ENCODE measurements at regions not wholly inside any gene's neighbourhood (a gene's known extent, or its start where the extent isn't known, plus 50 kb on each side); places are given as distances from the start of the nearest gene placed in this dataset.
"Not testable (repeated sequence)": the region's sequence is repeated elsewhere in the genome, so short reads cannot be mapped to it uniquely, and the experiment has no call there.

DNA sequence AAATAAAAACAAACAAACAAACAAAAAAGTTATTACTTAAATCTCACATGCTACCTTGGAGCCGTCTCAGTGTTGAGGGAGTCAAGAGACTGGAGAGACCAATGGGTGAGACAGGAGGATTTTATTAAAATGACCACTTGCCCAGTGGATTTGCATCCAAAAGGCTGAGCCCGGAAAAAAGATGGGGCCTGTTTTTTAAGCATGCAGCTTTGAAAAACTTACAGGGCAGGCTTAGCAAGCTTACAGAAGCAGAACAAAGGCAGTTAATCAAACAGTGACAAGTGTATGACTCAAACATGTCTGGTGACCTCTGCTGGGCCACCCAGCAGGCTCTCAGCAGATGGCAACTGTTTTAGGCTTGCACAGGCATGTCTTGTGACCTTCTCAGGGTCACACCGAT is 82.5 kb downstream of the POTEH start:
- not testable (repeated sequence) for DNase-seq

- DNase-seq, result not testable (repeated sequence)
Observed at GRCh38 chr22:15775118-15775517, 85.3 kb downstream of the POTEH start.

- peak; percentile 78 for DNase-seq
Observed at GRCh38 chr22:15775670-15776669, 86.1 kb downstream of the POTEH start.

DNA sequence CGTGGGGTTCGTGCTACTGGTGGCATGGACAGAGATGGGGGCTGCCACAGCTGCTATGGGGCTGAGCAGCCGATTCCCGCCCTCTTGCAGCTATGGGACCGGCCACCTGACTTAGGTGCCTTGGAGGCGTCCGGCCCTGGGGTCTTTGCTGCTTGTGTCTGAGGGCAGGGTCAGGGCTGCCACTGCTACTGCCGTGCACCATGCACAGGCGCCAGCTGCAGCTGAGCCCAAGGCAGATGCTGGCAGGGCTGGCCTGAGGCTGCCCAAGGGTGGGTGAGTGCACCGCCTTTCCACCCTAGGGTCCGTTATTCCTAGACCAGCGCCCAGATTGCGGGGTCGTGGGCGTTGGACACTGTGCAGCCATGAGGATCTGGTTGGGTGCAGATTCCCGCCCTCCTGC is 86.9 kb downstream of the POTEH start:
- not testable (repeated sequence) for DNase-seq

- DNase-seq, result not testable (repeated sequence)
Observed at GRCh38 chr22:15777150-15777549, 87.3 kb downstream of the POTEH start.

GRCh38 chr22:15777557-15777956 is 87.7 kb downstream of the POTEH start:
- DNase-seq, result not testable (repeated sequence)

DNA sequence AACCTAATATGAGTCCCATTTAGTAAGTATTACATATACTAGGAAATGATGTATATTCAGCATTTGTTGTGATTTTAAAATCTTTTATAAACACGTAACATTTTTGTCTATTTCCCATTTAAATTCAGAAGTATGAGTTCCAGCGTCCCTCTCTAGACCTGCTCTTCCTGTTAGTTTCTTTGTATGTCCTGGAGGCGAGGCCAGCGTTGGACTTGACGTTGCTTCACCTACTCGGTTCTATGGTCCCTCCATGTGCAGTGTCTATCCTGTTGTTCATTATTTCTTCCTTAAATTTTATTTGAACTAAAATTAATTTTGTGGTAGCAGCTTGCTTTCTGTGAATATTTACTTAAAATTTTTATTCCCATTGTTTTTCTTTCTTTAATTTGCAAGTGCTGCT is 88.5 kb downstream of the POTEH start:
- not testable (repeated sequence) for DNase-seq

GRCh38 chr22:15781652-15782051 is 91.8 kb downstream of the POTEH start:
- not testable (repeated sequence) for DNase-seq

DNA sequence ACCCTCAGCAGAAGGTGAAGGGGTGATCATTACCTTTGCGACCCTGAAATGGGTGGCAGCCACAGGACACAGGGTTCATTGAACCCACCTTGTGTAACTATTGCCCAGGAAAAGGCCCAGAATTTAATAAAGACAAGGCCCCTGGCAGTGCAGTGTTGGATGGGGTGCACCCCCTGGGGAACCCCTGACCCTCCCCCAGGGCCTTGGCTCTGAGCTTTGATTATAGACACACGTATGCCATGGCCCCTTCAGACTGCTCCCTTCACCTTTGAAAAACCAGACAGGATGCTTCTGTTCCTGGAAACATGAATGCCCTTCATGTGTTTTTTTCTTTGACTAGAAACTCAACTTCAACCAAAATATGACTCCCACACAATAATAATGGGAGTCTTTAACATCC is 93.1 kb downstream of the POTEH start:
- DNase-seq, result not testable (repeated sequence)

DNA sequence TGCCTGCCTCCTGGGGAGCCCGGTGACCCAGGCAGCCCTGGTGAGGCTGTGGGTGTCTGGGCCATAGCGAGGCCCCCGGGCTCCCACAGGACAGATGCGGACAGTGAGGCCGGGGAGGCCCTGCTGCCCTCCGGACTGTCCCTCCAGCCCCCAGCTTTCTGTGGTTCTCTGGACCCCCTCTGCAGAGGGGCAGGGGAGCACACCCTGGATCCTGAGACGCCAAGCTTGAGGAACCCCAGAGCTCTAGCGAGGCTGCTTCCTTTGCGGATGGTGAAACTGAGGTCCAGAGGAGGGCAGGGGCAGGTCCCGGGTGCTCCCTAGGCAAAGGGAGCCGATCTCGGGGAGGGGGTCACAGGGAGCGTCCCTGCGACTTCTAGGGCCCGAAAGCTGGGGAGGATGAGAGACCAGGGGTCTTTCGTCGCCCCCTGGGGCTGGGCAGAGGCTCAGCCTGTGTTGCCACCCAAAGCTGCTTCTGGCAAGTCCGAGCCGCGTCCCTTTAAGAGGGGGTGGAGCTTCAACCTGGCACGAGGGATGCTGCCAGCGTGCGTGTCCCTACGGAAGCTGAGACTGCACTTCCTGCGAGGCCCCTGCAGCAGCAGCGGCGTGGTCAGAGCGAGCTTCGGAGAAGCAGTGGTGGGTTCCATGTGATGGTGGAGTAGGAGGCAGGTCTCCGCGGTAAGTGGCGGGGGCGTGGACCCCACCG is 94.7 kb downstream of the POTEH start:
- not testable (repeated sequence) for DNase-seq

DNA sequence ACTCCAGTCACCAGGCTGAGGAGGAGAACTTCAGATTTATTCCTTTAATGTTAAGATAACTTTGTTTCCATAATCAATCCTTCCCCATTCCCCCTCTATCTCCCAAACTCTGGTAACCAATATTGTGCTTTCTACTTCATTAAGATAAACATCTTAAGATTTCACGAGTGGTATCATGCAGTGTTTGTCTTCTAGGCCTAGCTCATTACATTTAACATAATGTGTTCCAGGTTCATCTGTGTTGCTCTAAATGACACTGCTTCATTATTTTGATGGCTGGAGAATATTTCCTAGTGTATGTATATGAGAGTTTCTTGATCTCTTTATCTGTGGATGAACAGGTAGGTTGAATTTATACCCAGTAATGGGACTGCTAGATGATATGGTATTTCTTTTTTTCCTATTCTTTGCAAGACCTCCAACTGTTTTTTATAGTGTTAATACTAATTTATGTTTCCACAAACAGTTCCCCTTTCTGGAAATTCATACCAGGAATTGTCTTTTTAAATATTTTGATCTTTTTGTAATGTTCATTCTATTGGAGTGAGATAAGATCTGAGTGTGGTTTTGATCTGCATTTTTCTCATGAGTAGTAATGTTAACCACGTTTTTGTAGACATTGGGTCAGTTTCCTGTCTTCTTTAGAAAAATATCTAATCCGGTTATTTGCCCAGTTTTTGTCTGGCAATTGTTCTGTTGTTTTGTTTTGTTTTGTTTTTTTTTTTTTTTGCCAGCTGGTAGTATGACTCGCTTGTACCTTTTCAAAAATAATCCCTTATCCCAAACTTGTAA is 97.3 kb downstream of the POTEH start:
- DNase-seq, result peak; percentile 8

- not testable (repeated sequence) for DNase-seq
Observed at GRCh38 chr22:15791557-15791956, 101.7 kb downstream of the POTEH start.

DNA sequence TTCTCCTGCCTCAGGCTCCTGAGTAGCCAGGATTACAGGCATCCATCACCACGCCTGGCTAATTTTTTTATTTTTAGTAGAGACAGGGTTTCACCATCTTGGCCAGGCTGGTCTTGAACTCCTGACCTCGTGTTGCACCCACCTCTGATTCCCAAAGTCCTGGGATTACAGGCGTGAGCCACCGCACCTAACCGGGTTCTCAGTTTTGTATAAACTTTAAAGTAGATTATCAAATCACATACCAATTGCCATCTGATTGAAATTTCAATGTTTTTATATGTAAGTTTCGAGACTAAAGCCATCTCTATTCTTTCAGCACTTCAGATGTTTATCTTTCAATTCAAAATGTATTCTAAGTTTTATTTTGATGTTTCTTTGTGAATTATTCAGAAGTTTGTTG is 110.1 kb downstream of the POTEH start:
- not testable (repeated sequence) for DNase-seq

DNA sequence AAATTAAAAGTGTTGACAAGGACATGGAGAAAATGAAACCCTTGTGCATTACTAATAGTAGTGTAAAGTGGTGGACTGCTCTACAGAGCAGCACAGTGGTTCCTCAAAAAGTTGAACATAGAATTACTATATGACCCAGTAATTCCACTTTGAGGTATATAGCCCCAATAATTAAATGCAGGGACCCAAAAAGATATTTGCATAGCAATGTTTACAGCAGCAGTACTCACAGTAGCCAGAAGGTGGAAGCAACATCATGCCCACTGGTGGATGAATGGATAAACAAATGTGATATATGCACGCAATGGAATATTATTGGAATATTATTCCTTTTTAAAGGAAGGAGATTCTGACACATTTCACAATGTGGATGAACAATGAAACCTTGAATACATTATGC is 121.3 kb downstream of the POTEH start:
- not testable (repeated sequence) for DNase-seq

DNA sequence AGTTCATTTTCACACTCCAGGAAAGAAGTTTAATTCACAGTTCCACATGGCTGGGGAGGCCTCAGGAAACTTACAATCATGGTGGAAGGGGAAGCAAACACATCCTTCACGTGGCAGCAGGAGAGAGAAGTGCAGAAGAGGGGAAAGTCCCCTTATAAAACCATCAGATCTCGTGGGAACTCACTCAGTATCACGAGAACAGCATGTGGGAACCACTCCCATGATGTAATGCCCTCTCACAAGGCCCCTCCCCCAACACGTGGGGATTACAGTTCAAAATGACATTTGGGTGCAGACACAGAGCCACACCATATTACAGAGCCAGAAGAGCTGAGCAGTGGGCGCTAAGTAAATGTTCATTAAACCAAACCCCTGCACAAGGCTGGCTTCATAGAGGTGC is 126.0 kb downstream of the POTEH start:
- not testable (repeated sequence) for DNase-seq

- DNase-seq, result not testable (repeated sequence)
Observed at GRCh38 chr22:15816470-15816869, 126.6 kb downstream of the POTEH start.

- DNase-seq, result not testable (repeated sequence)
Observed at GRCh38 chr22:15817264-15817663, 127.4 kb downstream of the POTEH start.

DNA sequence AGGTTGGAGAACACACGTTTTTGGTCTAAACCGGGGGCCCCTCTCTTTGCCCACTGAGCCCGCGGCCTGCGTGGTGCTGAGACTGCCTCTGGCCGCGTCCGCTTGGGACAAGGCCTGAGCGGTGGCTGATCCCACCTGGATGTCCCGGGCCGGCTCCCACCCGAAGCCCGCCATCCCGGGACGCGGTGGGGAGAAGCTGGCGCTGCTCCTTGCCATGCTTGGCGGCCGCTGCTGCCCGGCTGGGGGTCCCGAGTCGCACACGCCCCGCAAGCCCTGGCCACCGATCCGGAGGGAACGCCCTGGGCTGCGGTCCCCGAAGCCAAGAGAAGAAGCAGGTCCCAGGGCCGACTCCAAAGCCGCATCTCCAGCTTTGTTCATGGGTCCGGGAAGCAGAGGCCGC is 130.1 kb downstream of the POTEH start:
- DNase-seq, result not testable (repeated sequence)

GRCh38 chr22:15821088-15821487 is 131.3 kb downstream of the POTEH start:
- not testable (repeated sequence) for DNase-seq

DNA sequence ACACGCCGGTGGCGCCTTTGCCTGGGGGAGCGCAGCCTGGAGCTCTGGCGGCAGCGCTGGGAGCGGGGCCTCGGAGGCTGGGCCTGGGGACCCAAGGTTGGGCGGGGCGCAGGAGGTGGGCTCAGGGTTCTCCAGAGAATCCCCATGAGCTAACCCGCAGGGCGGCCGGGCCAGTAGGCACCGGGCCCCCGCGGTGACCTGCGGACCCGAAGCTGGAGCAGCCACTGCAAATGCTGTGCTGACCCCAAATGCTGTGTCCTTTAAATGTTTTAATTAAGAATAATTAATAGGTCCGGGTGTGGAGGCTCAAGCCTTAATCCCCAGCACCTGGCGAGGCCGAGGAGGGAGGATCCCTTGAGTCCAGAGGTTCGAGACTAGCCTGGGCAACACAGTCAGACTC is 132.2 kb downstream of the POTEH start:
- DNase-seq, result not testable (repeated sequence)

GRCh38 chr22:15823178-15823577 is 133.4 kb downstream of the POTEH start:
- not testable (repeated sequence) for DNase-seq

DNA sequence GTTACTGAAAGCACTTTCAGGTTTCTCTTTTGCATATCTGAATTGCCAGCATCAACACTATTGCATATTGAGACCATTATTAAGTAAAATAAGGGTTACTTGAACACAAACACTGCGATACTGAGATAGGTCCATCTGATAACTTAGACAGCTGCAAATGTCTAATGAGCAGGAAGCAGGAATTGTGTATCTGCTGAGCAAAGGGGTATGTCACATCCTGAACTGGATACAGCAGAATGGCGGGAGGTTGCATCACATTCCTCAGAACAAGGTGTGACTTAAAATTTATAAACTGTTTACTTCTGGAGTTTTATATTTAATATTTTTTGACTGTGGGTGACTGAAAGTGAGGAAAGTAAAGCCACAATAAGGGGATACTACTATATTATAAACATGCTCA is 142.4 kb downstream of the POTEH start:
- not testable (repeated sequence) for DNase-seq

GRCh38 chr22:15835729-15836128 is 145.9 kb downstream of the POTEH start:
- DNase-seq, result not testable (repeated sequence)

Data from NCI-H1694 (cell line).